Erythroblast (primary cell): ENCODE measurements at regions not wholly inside any gene's neighbourhood (a gene's known extent, or its start where the extent isn't known, plus 50 kb on each side); places are given as distances from the start of the nearest gene placed in this dataset.

ENCODE experiments used
- GATA1 ChIP-seq: IDR thresholded peaks from 2 replicates; pipeline ENCODE4 v1.6.1; 2011; ENCODE audit warnings: low read depth, mild to moderate bottlenecking, control low read depth, low read length, moderate library complexity
- POLR2A ChIP-seq: IDR thresholded peaks from 2 replicates; pipeline ENCODE4 v1.6.1; 2011; ENCODE audit warnings: mild to moderate bottlenecking, low read length

DNA sequence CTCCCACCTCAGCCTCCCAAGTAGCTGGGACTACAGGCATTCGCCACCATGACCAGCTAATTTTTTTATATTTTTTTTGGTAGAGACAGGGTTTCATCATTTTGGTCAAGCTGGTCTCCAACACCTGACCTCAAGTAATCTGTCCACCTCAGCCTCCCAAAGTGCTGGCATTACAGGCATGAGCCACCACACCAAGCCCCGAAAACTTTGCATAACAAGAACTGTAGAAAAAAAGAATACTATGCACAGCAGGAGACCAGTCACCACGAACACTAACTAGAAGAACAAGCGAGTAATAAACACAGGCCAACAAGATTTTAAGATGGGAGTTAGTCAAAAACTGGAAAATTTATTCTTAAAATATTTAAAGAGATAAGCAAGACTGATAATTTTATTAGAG, 447.0 kb downstream of the ETV1 start:
- TF ChIP-seq POLR2A (no peak), GATA1 (no peak)
